H1 (cell line): ENCODE measurements at regions not wholly inside any gene's neighbourhood (a gene's known extent, or its start where the extent isn't known, plus 50 kb on each side); places are given as distances from the start of the nearest gene placed in this dataset.

Experiments used
- CBX8 ChIP-seq: fragments of 300-800, 300-1000 bp; sonication (generic); IDR thresholded peaks from 2 replicates; pipeline ENCODE4 v1.7.1; 2016; ENCODE audit warnings: low read depth, low read length, borderline replicate concordance
- E2F6 ChIP-seq: IDR thresholded peaks from 2 replicates; pipeline ENCODE4 v1.6.1; 2012; ENCODE audit warnings: inconsistent platforms
- JUN ChIP-seq: IDR thresholded peaks from 2 replicates; pipeline ENCODE4 v1.6.1; 2011; ENCODE audit warnings: low read depth, mild to moderate bottlenecking, improper control_type of control experiment, low read length
- KDM5A ChIP-seq: fragments of 200-600 bp; IDR thresholded peaks from 2 replicates; pipeline ENCODE4 v1.7.1; 2012; ENCODE audit warnings: mild to moderate bottlenecking, low read length, inconsistent platforms, mixed read lengths

GRCh38 chr11:69572861-69573260 lies 68.1 kb upstream of the CCND1 start (continued):
- TF ChIP-seq E2F6 (no peak), KDM5A (no peak), JUN (no peak), CBX8 (no peak)
